Hepatocyte (in vitro differentiated cells): ENCODE measurements at regions not wholly inside any gene's neighbourhood (a gene's known extent, or its start where the extent isn't known, plus 50 kb on each side); places are given as distances from the start of the nearest gene placed in this dataset.

Source experiments
- CTCF ChIP-seq: fragments of 200-600 bp; sonication (generic); IDR thresholded peaks from 2 replicates; pipeline ENCODE4 v1.5.1; 2016; ENCODE audit warnings: antibody characterized with exemption, mild to moderate bottlenecking; ENCODE audit not compliant: poor library complexity
- EZH2 ChIP-seq: fragments of 200-600 bp; sonication (generic); IDR thresholded peaks from 2 replicates; pipeline ENCODE4 v1.6.1; 2016; ENCODE audit warnings: antibody characterized with exemption, mild to moderate bottlenecking, borderline replicate concordance
- EZH2phosphoT487 ChIP-seq: fragments of 200-600 bp; sonication (generic); IDR thresholded peaks from one replicate; pipeline ENCODE4 v1.6.1; 2018; ENCODE audit warnings: antibody characterized with exemption, mild to moderate bottlenecking, low read depth, moderate library complexity; ENCODE audit not compliant: unreplicated experiment, severe bottlenecking

DNA sequence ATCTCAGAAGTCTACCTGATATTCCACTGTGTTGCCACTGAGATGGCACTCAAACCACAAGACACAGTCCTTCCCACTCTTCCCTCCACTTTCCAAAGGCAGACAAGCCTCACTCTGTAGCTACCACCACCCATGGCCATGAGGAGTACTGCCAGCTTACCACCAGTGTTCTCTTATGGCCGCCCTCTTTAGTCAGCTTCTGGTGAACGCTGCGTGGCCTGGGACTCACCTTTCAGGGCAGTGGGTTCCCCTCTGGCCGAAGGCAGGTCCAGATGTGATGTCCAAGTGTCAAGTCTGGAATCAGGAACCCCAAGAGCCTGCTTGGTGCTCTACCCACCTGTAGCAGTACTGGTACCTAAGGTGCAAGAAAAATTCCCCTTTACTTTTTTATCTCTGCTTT is 580.8 kb downstream of the LRRIQ3 start:
- no peak for TF ChIP-seq CTCF
- TF ChIP-seq EZH2: no peak
- no peak for TF ChIP-seq EZH2phosphoT487
